KOPT-K1 (cell line): ENCODE measurements at regions not wholly inside any gene's neighbourhood (a gene's known extent, or its start where the extent isn't known, plus 50 kb on each side); places are given as distances from the start of the nearest gene placed in this dataset.
"Not testable (repeated sequence)": the region's sequence is repeated elsewhere in the genome, so short reads cannot be mapped to it uniquely, and the experiment has no call there.

Experiments
- H3K27ac ChIP-seq: fragments of 200-600 bp; sonication (generic); 2 replicates; pipeline ENCODE4 v1.5.1; 2016; ENCODE audit warnings: antibody characterized with exemption, mild to moderate bottlenecking, low read depth, low read length; ENCODE audit not compliant: poor library complexity, severe bottlenecking
- H3K36me3 ChIP-seq: fragments of 200-600 bp; sonication (generic); 2 replicates; pipeline ENCODE4 v1.5.1; 2017; ENCODE audit warnings: antibody characterized with exemption, mild to moderate bottlenecking, low read length, moderate library complexity; ENCODE audit not compliant: insufficient read depth
- H3K9me3 ChIP-seq: fragments of 200-600 bp; sonication (generic); 2 replicates; pipeline ENCODE4 v1.5.1; 2017; ENCODE audit warnings: antibody characterized with exemption, low read length, mild to moderate bottlenecking; ENCODE audit not compliant: insufficient read depth, poor library complexity, severe bottlenecking

DNA sequence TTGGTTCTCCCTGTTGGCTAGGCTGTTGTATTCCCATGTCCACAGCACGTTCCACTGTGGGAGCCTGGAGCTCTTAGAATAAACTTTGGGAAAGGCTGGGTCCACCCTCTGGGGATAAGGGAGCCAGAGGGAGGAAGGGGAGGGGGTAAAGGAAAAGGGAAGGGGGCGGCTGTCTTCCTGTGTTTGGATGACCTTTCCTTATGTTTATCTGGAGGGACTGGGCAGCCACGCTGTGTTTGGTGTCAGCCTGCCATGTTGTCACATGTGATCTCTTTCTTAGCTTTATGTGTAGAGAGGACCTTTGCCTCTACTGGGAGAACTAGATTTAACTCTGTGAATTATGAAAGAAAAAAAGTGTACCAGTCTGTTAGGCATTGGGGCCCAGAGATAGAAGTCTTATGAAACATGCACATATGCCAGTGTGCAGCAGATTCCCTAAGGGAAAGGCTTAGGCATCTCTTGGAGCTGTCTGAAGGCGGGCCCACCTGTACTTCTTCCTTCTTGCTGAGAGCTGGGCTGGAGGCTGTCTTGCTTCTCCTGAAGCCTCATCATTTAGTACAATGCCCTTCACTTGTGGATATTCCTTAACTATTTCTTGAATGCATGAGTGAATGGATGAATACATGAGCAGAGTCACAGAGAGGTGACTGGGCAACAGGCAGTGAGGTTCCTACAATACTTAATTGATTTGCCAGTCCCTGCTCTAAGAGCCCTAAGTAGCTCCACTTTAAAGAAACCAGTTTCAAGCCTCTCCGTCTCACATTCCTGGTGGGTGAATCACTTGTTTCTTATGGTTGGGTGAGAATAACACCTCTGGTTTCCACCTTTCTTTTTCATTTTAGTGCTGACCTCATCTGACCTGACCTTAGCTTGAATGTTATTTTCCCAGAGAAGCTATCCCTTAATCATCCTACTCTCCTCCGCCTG is 62.5 kb upstream of the ARHGAP29 start:
- H3K27ac ChIP-seq = no peak overlapping the region

DNA sequence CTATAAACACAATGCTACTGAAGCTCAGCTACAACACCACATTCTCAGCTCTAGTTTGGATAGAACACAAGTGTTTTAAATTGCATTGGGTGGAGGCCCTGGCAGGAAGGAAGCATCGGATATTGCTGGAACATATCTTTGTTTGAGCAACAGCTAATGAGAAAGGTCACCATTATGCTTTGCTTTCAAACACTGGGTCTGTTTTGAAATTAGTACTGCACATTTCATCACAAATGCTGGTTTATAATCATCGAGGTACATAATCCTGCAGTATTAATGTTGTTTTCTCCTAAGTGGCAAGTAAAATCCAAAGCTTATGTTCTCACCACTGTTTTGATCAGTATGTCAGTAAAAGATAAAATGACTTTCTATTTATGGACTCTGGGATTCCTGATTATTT is 61.5 kb upstream of the ARHGAP29 start:
- Histone ChIP-seq H3K9me3 (no peaks in the 10 kb centered on the region), H3K27ac (no peak overlapping the region), H3K36me3 (no peaks in the 10 kb centered on the region)

More for the DNA sequence above, 62.5 kb upstream of the ARHGAP29 start:
- H3K9me3 ChIP-seq = no peaks in the 10 kb centered on the region
- no peaks in the 10 kb centered on the region for H3K36me3 ChIP-seq

DNA sequence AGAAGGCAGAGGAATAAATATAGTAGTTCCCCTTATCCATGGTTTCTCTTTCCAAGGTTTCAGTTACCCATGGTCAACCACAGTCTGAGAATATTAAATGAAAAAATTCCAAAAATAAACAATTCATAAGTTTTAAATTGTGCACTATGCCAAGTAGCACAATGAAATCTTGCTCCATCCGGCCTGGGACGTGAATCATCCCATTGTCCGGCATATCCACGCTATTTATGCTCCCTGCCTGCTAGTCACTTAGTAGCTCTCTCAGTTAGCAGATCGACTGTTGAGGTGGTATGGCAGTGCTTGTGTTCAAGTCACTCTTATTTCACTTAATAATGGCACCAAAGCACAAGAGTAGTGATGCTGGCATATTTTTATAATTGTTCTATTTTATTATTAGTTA is 58.6 kb upstream of the ARHGAP29 start:
- no peak overlapping the region for H3K27ac ChIP-seq
- H3K9me3 ChIP-seq = no peaks in the 10 kb centered on the region
- no peaks in the 10 kb centered on the region for H3K36me3 ChIP-seq

DNA sequence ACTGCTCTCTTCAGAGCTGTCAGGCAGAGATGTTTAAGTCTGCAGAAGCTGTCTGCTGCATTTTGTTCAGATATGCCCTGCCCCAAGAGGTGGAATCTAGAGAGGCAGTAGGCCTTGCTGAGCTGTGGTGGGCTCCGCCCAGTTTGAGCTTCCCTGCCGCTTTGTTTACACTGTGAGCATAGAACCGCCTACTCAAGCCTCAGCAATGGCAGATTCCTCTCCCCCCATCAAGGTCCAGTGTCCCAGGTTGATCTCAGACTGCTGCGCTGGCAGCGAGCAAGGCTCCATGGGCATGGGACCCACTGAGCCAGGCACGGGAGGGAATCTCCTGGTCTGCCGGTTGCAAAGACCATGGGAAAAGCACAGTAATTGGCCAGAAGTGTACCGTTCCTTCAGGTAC is 55.6 kb upstream of the ARHGAP29 start:
- not testable (repeated sequence) for H3K9me3 ChIP-seq, H3K27ac ChIP-seq, H3K36me3 ChIP-seq

DNA sequence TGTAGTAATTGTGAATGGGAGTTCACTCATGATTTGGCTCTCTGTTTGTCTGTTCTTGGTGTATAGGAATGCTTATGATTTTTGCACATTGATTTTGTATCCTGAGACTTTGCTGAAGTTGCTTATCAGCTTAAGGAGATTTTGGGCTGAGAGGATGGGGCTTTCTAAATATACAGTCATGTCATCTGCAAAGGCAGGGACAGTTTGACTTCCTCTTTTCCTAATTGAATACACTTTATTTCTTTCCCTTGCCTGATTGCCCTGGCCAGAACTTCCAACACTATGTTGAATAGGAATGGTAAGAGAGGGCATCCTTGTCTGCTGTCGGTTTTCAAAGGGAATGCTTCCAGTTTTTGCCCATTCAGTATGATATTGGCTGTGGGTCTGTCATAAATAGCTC is 51.9 kb upstream of the ARHGAP29 start:
- H3K36me3 ChIP-seq, H3K9me3 ChIP-seq, H3K27ac ChIP-seq: not testable (repeated sequence)
